PC-9 (cell line): ENCODE measurements at regions not wholly inside any gene's neighbourhood (a gene's known extent, or its start where the extent isn't known, plus 50 kb on each side); places are given as distances from the start of the nearest gene placed in this dataset.

Experiments
- BruUV-seq: library from RNA; stranded (reverse); fragments of 400-500 nt; replicated peaks from 2 replicates; lab custom pipeline; 2021; lab: Mats Ljungman, UMichigan
- CTCF ChIA-PET: fragments of 300-600 bp; sonication (Branson Sonifier 250); formaldehyde crosslinking; loops from one replicate; lab custom pipeline; 2022; ENCODE audit warnings: antibody characterized with exemption; lab: Charles Lee
- POLR2A ChIA-PET: fragments of 300-600 bp; sonication (Branson Sonifier 250); formaldehyde crosslinking; loops from one replicate; lab custom pipeline; 2022; ENCODE audit warnings: antibody characterized with exemption; ENCODE audit not compliant: unreplicated experiment; lab: Charles Lee
- DNase-seq, 2 experiments: peaks; one replicate each; pipeline versions ENCODE4 v3.0.0 to v3.0.0-alpha.2; 2015 to 2022; ENCODE audit warnings: mixed read lengths in 1 of 2
- H2AFZ ChIP-seq: fragments of 200-600 bp; sonication (generic); 2 replicates; pipeline ENCODE4 v1.8.1; 2017; ENCODE audit warnings: antibody characterized with exemption
- H3F3A ChIP-seq: fragments of 200-600 bp; sonication (generic); 2 replicates; pipeline ENCODE4 v1.8.1; 2017; ENCODE audit warnings: antibody characterized with exemption, mild to moderate bottlenecking, low read depth; ENCODE audit not compliant: insufficient read depth
- H3K27ac ChIP-seq: fragments of 200-600 bp; sonication (generic); 2 replicates; pipeline ENCODE4 v1.6.1; 2016; ENCODE audit warnings: mixed run types
- H3K27me3 ChIP-seq: fragments of 200-600 bp; sonication (generic); 2 replicates; pipeline ENCODE4 v1.6.1; 2016; ENCODE audit warnings: low read depth, mixed run types; ENCODE audit not compliant: insufficient read depth
- H3K36me3 ChIP-seq: fragments of 200-600 bp; sonication (generic); 2 replicates; pipeline ENCODE4 v1.6.1; 2016; ENCODE audit warnings: low read depth, mixed run types
- H3K4me1 ChIP-seq: fragments of 200-600 bp; sonication (generic); replicated peaks from 2 replicates; pipeline ENCODE4 v1.6.1; 2016; ENCODE audit warnings: mixed run types; ENCODE audit not compliant: insufficient read depth
- H3K4me2 ChIP-seq: fragments of 200-600 bp; sonication (generic); 2 replicates; pipeline ENCODE4 v1.6.1; 2017; ENCODE audit warnings: mixed run types
- H3K4me3 ChIP-seq: fragments of 200-600 bp; sonication (generic); 2 replicates; pipeline ENCODE4 v1.6.1; 2016; ENCODE audit warnings: mixed run types
- H3K79me2 ChIP-seq: fragments of 200-600 bp; sonication (generic); 2 replicates; pipeline ENCODE4 v1.6.1; 2017; ENCODE audit warnings: low read depth, mixed run types
- H3K9me2 ChIP-seq: fragments of 200-600 bp; sonication (generic); 2 replicates; pipeline ENCODE4 v1.8.1; 2017; ENCODE audit warnings: mild to moderate bottlenecking; ENCODE audit not compliant: insufficient read depth
- H3K9me3 ChIP-seq: fragments of 200-600 bp; sonication (generic); 2 replicates; pipeline ENCODE4 v1.8.1; 2016; ENCODE audit warnings: low read depth; ENCODE audit not compliant: insufficient read depth
- H4K20me1 ChIP-seq: fragments of 200-600 bp; sonication (generic); 2 replicates; pipeline ENCODE4 v1.8.1; 2017; ENCODE audit not compliant: insufficient read depth
- EZH2 ChIP-seq: fragments of 200-600 bp; sonication (generic); IDR thresholded peaks from 2 replicates; pipeline ENCODE4 v1.8.0; 2017; ENCODE audit warnings: antibody characterized with exemption, low read depth
- intact Hi-C: fragments of 100-400 bp; cut with micrococcal nuclease; formaldehyde crosslinking; loops from one replicate; pipeline ENCODE4 v1.10.0; 2022; ENCODE audit not compliant: unreplicated experiment
- TF ChIP-seq, protein P1 (sequence below): fragments of 200-600 bp; sonication (generic); conservative IDR thresholded peaks from 2 replicates; pipeline ENCODE4 v1.6.1; 2017; ENCODE audit warnings: mixed run types, antibody characterized with exemption, mild to moderate bottlenecking, moderate library complexity

DNA sequence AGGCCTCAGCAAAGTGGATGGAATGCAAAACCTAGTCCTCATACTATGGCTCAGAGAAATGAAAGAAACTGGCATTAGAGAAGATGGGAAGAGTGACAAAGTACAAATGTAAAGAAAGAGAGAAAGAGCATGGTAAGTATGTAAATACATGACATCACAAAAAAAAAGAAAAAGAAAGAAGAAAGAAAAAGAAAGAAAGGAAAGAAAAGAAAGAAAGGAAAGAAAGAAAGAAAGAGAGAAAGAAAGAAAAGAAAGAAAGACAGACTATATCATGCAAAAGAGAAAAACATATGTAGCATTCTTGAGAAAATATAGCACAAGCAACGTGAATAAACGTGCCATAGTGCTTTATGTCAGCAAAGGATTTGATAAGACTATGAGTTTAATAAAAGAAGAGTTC, 76.1 kb upstream of the CACHD1 start:
- intact Hi-C loops: no loop called here
- Histone ChIP-seq H3K4me1 (no peaks in the 10 kb centered on the region), H3K79me2 (no peaks in the 10 kb centered on the region), H3K4me2 (no peak overlapping the region), H3K36me3 (no peaks in the 10 kb centered on the region), H3K9me3 (0 out of 2 replicates have a peak, but pooled peaks cover 3% of the 10 kb centered on the region), H2AFZ (no peak overlapping the region), H3K27me3 (no peaks in the 10 kb centered on the region), H4K20me1 (no peaks in the 10 kb centered on the region), H3F3A (no peaks in the 10 kb centered on the region), H3K9me2 (no peaks in the 10 kb centered on the region), H3K27ac (no peak overlapping the region), H3K4me3 (no peak overlapping the region)
- TF ChIP-seq EZH2: no peak
- TF ChIP-seq, protein P1, sequence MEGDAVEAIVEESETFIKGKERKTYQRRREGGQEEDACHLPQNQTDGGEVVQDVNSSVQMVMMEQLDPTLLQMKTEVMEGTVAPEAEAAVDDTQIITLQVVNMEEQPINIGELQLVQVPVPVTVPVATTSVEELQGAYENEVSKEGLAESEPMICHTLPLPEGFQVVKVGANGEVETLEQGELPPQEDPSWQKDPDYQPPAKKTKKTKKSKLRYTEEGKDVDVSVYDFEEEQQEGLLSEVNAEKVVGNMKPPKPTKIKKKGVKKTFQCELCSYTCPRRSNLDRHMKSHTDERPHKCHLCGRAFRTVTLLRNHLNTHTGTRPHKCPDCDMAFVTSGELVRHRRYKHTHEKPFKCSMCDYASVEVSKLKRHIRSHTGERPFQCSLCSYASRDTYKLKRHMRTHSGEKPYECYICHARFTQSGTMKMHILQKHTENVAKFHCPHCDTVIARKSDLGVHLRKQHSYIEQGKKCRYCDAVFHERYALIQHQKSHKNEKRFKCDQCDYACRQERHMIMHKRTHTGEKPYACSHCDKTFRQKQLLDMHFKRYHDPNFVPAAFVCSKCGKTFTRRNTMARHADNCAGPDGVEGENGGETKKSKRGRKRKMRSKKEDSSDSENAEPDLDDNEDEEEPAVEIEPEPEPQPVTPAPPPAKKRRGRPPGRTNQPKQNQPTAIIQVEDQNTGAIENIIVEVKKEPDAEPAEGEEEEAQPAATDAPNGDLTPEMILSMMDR: no peak
- ChIA-PET POLR2A (interaction anchor here (0.6 kb wide), 1 partner anchor 595 kb away, joined by 15 read pairs; no protein-coding TSS in a partner anchor), CTCF (no interaction called here)
- BruUV-seq: no TSS peak
- DNase-seq: no peak

DNA sequence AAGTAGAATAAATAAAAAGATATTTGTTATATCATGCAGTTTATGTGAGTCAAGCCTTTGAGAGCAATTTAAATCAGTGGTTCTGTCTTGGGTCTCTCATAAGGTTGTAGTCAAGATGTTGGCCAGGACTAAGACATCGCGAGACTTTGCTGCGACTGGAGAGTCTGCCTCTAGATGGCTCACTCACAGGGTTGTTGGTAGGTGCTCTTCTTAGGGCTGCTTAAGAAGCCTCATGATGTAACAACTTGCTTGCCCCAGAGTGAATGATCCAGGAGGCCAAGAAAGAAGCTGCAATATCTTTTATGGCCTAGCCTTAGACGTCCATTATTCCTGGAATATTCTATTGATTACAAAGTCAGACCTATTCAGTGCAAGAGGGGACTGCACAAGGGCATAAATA, 73.1 kb upstream of the CACHD1 start:
- Histone ChIP-seq H2AFZ (no peak overlapping the region), H3K79me2 (no peaks in the 10 kb centered on the region), H3K4me1 (no peaks in the 10 kb centered on the region), H3K27me3 (no peaks in the 10 kb centered on the region), H3K9me2 (no peaks in the 10 kb centered on the region; the same call in 1 of the 2 replicates), H3K4me3 (no peak overlapping the region), H3F3A (no peaks in the 10 kb centered on the region), H4K20me1 (no peaks in the 10 kb centered on the region), H3K36me3 (no peaks in the 10 kb centered on the region), H3K27ac (no peak overlapping the region), H3K9me3 (no peaks in the 10 kb centered on the region), H3K4me2 (no peak overlapping the region)
- intact Hi-C loops: no loop called here
- no TSS peak for BruUV-seq
- POLR2A ChIA-PET: no interaction called here
- no peak for TF ChIP-seq EZH2
- TF ChIP-seq, protein P1: no peak
- CTCF ChIA-PET: no interaction called here
- no peak for DNase-seq

DNA sequence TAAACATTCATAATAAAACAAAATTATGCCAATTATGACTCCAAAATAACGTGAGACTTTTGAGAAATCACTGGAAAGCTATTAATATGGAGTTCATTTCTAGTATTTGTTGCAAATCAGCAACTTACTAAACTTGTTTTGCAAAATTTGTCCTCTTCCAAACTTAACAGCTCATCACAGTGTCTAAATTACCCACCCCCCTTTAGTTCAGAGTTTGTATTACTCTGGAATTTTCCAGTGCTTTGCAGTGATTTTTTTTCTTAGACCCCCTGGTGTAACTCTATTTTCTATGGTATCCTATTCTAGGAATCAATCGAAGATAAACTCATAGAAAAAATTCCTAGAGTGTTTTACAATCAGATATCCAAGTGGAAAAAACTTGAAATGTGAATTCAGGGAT, 72.4 kb upstream of the CACHD1 start:
- BruUV-seq: no TSS peak
- H3K27ac ChIP-seq: no peak overlapping the region
- no peaks in the 10 kb centered on the region for H4K20me1 ChIP-seq
- H3K4me3 ChIP-seq: no peak overlapping the region
- H3K9me2 ChIP-seq: no peaks in the 10 kb centered on the region; the same call in 1 of the 2 replicates
- H3K9me3 ChIP-seq: no peaks in the 10 kb centered on the region
- ChIA-PET CTCF (no interaction called here), POLR2A (no interaction called here)
- H3F3A ChIP-seq: no peaks in the 10 kb centered on the region
- no peaks in the 10 kb centered on the region for H3K4me1 ChIP-seq
- TF ChIP-seq, protein P1: no peak
- TF ChIP-seq EZH2: no peak
- DNase-seq: no peak
- H3K27me3 ChIP-seq: no peaks in the 10 kb centered on the region
- no peak overlapping the region for H2AFZ ChIP-seq
- no peaks in the 10 kb centered on the region for H3K79me2 ChIP-seq
- intact Hi-C loops: no loop called here
- H3K36me3 ChIP-seq: no peaks in the 10 kb centered on the region
- H3K4me2 ChIP-seq: no peak overlapping the region
